Parathyroid adenoma (tissue), 2 donors: ENCODE measurements at regions not wholly inside any gene's neighbourhood (a gene's known extent, or its start where the extent isn't known, plus 50 kb on each side); places are given as distances from the start of the nearest gene placed in this dataset.

Experiments used
- H2AFZ ChIP-seq: fragments of 300-600 bp; sonication (generic); one replicate; pipeline ENCODE4 v1.7.0; 2017; ENCODE audit warnings: antibody characterized with exemption, mild to moderate bottlenecking
- H3K27ac ChIP-seq: fragments of 300-600 bp; sonication (generic); one replicate; pipeline ENCODE4 v1.7.0; 2017
- H3K27me3 ChIP-seq: fragments of 300-600 bp; sonication (generic); one replicate; pipeline ENCODE4 v1.7.0; 2017; ENCODE audit warnings: low read length; ENCODE audit not compliant: control insufficient read depth, insufficient read depth
- H3K36me3 ChIP-seq: fragments of 300-600 bp; sonication (generic); one replicate; pipeline ENCODE4 v1.7.0; 2017; ENCODE audit warnings: low read length; ENCODE audit not compliant: control insufficient read depth, insufficient read depth
- H3K4me1 ChIP-seq: fragments of 300-600 bp; sonication (generic); one replicate; pipeline ENCODE4 v1.7.0; 2017; ENCODE audit warnings: control low read depth
- H3K4me2 ChIP-seq: fragments of 300-600 bp; sonication (generic); one replicate; pipeline ENCODE4 v1.7.0; 2017; ENCODE audit warnings: low read length
- H3K4me3 ChIP-seq: fragments of 300-600 bp; sonication (generic); one replicate; pipeline ENCODE4 v1.7.0; 2017; ENCODE audit warnings: low read depth, low read length
- H3K79me2 ChIP-seq: fragments of 300-600 bp; sonication (generic); one replicate; pipeline ENCODE4 v1.7.0; 2017; ENCODE audit warnings: control low read depth
- H3K9ac ChIP-seq: fragments of 300-600 bp; sonication (generic); one replicate; pipeline ENCODE4 v1.7.0; 2017; ENCODE audit warnings: mild to moderate bottlenecking
- H3K9me3 ChIP-seq: fragments of 300-600 bp; sonication (generic); one replicate; pipeline ENCODE4 v1.7.0; 2017; ENCODE audit warnings: low read length; ENCODE audit not compliant: control insufficient read depth
- CTCF ChIP-seq: fragments of 300-600 bp; sonication (generic); IDR thresholded peaks from one replicate; pipeline ENCODE4 v1.7.0; 2017; ENCODE audit warnings: antibody characterized with exemption, mild to moderate bottlenecking
- donor health status: primary hyperparathyroidism.

DNA sequence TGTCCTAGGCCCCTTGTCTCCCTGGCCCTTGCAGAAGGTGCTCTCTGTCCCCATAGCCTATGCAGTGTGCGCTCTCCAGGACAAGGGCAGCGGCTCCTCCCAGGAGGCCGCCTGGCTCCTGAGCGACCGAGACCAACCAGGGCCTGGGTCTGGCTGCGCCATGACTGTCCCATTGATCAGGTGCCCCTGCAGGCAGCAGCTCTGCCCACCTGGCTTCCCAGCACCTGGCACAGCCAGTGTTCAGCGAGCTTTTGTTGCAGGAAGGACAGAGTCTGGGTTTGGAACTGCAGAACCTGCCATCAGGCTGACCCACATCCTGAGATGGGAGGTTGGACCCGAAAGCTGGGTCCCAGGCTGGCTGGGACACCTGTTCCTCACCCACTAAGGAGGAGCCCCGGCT, 1001.1 kb downstream of the BRD1 start:
- no peak overlapping the region for H3K4me3 ChIP-seq
- H3K4me1 ChIP-seq = no peaks in the 10 kb centered on the region
- H3K36me3 ChIP-seq = no peaks in the 10 kb centered on the region
- no peaks in the 10 kb centered on the region for H3K27me3 ChIP-seq
- no peaks in the 10 kb centered on the region for H3K9me3 ChIP-seq
- no peaks in the 10 kb centered on the region for H3K79me2 ChIP-seq
- no peak overlapping the region for H3K9ac ChIP-seq
- H3K27ac ChIP-seq = no peak overlapping the region
- H2AFZ ChIP-seq = no peak overlapping the region
- no peak for TF ChIP-seq CTCF
- H3K4me2 ChIP-seq = no peak overlapping the region

DNA sequence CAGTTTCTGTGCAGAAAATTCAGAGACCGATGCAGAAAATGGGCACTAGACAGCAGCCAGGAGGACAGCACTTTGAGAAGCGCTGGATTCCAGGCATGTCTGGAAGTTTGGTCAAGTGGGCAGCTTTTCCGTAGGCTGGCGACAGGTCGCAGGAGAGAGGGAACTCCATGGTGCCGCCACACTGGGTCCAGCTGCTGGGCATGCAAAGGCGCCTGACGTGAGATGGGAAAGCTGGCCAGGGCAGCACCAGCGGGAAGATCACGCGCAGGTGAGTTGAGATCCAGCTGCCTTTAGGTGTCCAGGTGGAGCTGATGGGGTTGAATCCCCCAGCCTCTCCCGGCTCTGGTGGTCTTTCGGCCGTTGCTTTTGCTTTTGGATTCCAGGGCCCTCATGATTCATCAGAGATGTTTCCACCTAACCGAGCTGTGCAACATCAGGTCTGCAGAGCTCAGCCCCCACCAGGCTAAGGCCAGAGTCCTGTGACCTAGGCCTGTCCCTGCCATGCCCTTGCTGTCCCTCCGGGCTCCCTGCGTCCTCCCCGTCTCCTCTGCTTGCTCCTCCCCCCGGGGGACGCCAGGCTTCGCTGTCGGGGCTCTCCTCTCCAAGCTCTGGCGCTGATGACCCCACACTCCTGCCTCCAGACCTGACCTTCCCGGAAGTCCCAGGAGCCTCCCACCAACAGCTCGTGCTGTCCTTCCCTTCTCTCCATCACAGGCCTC, 1001.7 kb downstream of the BRD1 start:
- Histone ChIP-seq H3K4me2 (no peak overlapping the region), H3K9me3 (no peaks in the 10 kb centered on the region), H3K4me3 (no peak overlapping the region), H3K36me3 (no peaks in the 10 kb centered on the region), H3K4me1 (no peaks in the 10 kb centered on the region), H3K9ac (no peak overlapping the region), H3K27ac (no peak overlapping the region), H3K79me2 (no peaks in the 10 kb centered on the region), H2AFZ (no peak overlapping the region), H3K27me3 (no peaks in the 10 kb centered on the region)
- no peak for TF ChIP-seq CTCF

GRCh38 chr22:48824712-48825651, 1002.7 kb downstream of the BRD1 start:
- H3K36me3 ChIP-seq = no peaks in the 10 kb centered on the region
- H3K4me3 ChIP-seq = no peak overlapping the region
- no peak overlapping the region for H3K9ac ChIP-seq
- H3K4me2 ChIP-seq = no peak overlapping the region
- H3K79me2 ChIP-seq = no peaks in the 10 kb centered on the region
- no peaks in the 10 kb centered on the region for H3K4me1 ChIP-seq
- H3K27me3 ChIP-seq = no peaks in the 10 kb centered on the region
- TF ChIP-seq CTCF = no peak
- H2AFZ ChIP-seq = no peak overlapping the region
- no peak overlapping the region for H3K27ac ChIP-seq
- no peaks in the 10 kb centered on the region for H3K9me3 ChIP-seq

DNA sequence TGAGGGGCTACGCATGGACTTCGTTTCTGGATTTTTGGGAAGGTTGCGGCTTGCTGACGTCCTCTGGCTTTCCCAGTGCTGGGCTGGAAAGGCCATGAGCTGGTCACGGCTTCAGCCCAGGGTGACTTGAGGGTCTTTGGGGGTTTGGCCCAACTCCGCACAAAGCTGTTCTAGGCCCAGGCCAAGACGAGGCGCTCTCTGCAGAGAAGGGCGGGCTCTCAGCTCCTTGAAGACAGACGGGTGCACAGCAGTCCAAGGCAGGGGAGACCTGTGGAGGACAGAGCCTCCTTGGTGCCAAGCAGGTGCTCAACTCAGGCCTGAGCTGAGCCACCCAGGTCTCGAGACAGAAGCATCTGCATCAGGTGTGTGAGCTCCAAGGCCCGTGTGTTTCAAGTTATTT, 1003.7 kb downstream of the BRD1 start:
- no peaks in the 10 kb centered on the region for H3K27me3 ChIP-seq
- no peak for TF ChIP-seq CTCF
- no peaks in the 10 kb centered on the region for H3K9me3 ChIP-seq
- no peaks in the 10 kb centered on the region for H3K36me3 ChIP-seq
- no peaks in the 10 kb centered on the region for H3K79me2 ChIP-seq
- H3K4me2 ChIP-seq = no peak overlapping the region
- no peak overlapping the region for H3K27ac ChIP-seq
- no peaks in the 10 kb centered on the region for H3K4me1 ChIP-seq
- no peak overlapping the region for H3K9ac ChIP-seq
- no peak overlapping the region for H2AFZ ChIP-seq
- H3K4me3 ChIP-seq = no peak overlapping the region
